ENCODE measurements at regions not wholly inside any gene's neighbourhood (a gene's known extent, or its start where the extent isn't known, plus 50 kb on each side); places are given as distances from the start of the nearest gene placed in this dataset.

DNA sequence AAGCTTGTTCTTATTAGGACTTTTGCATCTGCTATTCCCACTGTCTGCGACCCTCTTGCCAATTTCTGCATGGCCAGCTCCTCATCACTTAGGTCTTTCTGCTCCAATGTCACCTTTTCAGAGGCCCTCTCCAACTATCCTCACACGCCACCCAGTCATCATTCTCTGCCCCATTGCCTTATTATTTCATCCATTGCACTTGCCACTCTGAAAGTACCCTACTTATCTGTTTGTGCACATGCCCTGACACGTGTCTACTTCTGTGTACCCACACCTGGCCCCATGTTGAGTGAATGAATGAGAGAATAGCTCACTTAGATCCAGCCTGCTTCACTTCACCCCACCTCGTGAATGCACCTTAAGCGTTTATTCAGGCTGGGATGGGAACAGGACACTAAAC is 218.7 kb upstream of the TBX3 start:
- Histone ChIP-seq H3K27me3 (no peaks in the 10 kb centered on the region), H3K9me3 (no peaks in the 10 kb centered on the region), H3K4me3 (no peak overlapping the region), H3K4me1 (no peaks in the 10 kb centered on the region), H3K27ac (no peak overlapping the region), H3K36me3 (no peaks in the 10 kb centered on the region)
- no peak for DNase-seq
- TF ChIP-seq POLR2A (IDR thresholded peaks at IDR 0.05), result no peak
- no peak for TF ChIP-seq CTCF (IDR thresholded peaks at IDR 0.05)

GRCh38 chr12:114901316-114901715 is 217.3 kb upstream of the TBX3 start:
- TF ChIP-seq POLR2A (IDR thresholded peaks at IDR 0.05) (no peak), CTCF (IDR thresholded peaks at IDR 0.05) (no peak)
- Histone ChIP-seq H3K4me3 (no peak overlapping the region), H3K27me3 (no peaks in the 10 kb centered on the region), H3K9me3 (no peaks in the 10 kb centered on the region), H3K36me3 (no peaks in the 10 kb centered on the region), H3K27ac (no peak overlapping the region), H3K4me1 (no peaks in the 10 kb centered on the region)
- no peak for DNase-seq

DNA sequence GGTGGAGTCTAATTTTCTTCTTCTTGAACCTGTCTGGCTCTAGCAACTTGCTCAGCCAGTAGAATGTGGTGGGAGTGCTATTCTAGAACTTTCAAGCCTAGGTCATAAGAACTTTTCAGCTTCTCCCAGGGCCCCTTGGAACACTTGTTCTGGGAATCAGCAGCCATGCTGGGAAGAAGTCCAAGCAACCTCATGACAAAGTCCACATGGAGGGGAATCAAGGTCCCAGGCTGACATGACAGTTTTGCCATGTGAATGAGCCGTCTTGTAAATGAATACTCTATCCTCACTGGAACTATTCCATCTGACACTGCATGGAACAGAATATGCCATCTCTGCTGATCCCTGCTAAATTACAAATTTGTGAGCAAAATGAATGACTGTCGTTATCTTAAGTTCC is 214.2 kb upstream of the TBX3 start:
- no peak for DNase-seq
- Histone ChIP-seq H3K27me3 (no peaks in the 10 kb centered on the region), H3K4me3 (no peak overlapping the region), H3K9me3 (no peaks in the 10 kb centered on the region), H3K27ac (no peak overlapping the region), H3K36me3 (no peaks in the 10 kb centered on the region), H3K4me1 (no peaks in the 10 kb centered on the region)
- TF ChIP-seq POLR2A (IDR thresholded peaks at IDR 0.05), result no peak

DNA sequence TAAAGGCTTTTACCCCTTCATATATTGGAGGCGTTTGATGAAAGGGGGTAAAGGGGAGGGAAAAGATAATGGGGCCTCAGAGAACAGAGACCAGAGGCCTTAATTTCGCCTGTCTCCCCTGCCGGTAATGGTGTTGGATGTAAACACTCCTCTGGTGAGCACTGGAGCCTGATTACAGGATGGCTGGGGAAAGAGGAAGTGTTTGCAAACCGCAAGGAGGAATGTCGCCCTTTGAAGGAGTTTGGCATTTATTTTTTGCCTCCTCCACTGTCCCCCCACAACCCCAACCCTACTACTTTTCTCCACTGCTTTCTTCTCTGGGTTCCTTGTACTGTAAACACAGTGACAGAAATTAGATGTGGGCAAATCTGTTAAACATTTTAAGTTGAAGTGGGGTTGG is 211.9 kb upstream of the TBX3 start:
- Histone ChIP-seq H3K4me1 (no peaks in the 10 kb centered on the region), H3K4me3 (no peak overlapping the region), H3K27ac (no peak overlapping the region), H3K36me3 (no peaks in the 10 kb centered on the region), H3K9me3 (no peaks in the 10 kb centered on the region), H3K27me3 (no peaks in the 10 kb centered on the region)
- TF ChIP-seq POLR2A (IDR thresholded peaks at IDR 0.05) (no peak), CTCF (IDR thresholded peaks at IDR 0.05) (no peak)
- DNase-seq, result no peak

DNA sequence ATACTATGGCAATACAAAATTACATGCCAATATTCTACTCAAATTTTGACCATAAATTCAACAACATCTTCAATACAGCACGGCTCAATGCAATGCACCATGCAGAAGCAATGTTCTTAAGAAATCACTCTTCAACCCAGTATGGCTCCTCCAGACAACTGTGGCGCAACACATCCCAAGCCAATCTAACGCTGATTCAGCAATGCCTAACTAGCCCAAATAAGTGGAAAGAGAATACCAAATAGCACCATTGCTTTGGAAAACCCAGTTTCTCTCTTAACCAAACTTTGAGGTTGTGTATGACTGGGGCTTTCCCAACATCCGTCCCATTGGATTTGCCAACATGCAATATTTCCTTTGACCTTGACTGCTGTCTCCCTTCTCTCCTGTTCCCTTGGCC is 211.1 kb upstream of the TBX3 start:
- Histone ChIP-seq H3K27me3 (no peaks in the 10 kb centered on the region), H3K27ac (no peak overlapping the region), H3K4me1 (no peaks in the 10 kb centered on the region), H3K9me3 (no peaks in the 10 kb centered on the region), H3K4me3 (no peak overlapping the region), H3K36me3 (no peaks in the 10 kb centered on the region)
- DNase-seq, result no peak
- no peak for TF ChIP-seq POLR2A (IDR thresholded peaks at IDR 0.05)

GRCh38 chr12:114894076-114894475 is 210.1 kb upstream of the TBX3 start:
- no peak overlapping the region for H3K27ac ChIP-seq
- H3K27me3 ChIP-seq, result no peaks in the 10 kb centered on the region
- H3K4me1 ChIP-seq, result no peaks in the 10 kb centered on the region
- TF ChIP-seq POLR2A (IDR thresholded peaks at IDR 0.05), result no peak
- no peak for TF ChIP-seq CTCF (IDR thresholded peaks at IDR 0.05)
- no peaks in the 10 kb centered on the region for H3K36me3 ChIP-seq
- DNase-seq, result no peak
- H3K4me3 ChIP-seq, result no peak overlapping the region
- H3K9me3 ChIP-seq, result no peaks in the 10 kb centered on the region

- peak in 1 of 3 donors; percentile 48 for DNase-seq
- H3K36me3 ChIP-seq, result no peaks in the 10 kb centered on the region
- H3K4me1 ChIP-seq, result no peaks in the 10 kb centered on the region
- no peak overlapping the region for H3K4me3 ChIP-seq
- peak overlapping the region in 1 of 4 donors; percentile 12 for H3K27ac ChIP-seq
- no peaks in the 10 kb centered on the region for H3K9me3 ChIP-seq
- H3K27me3 ChIP-seq, result no peaks in the 10 kb centered on the region
- TF ChIP-seq POLR2A (IDR thresholded peaks at IDR 0.05) (no peak), CTCF (IDR thresholded peaks at IDR 0.05) (no peak)
These were observed 205.1 kb upstream of the TBX3 start for GRCh38 chr12:114888928-114889584.

All from Peyer's patch (tissue), 4 donors.